ENCODE measurements at regions not wholly inside any gene's neighbourhood (a gene's known extent, or its start where the extent isn't known, plus 50 kb on each side); places are given as distances from the start of the nearest gene placed in this dataset.

- no peak for TF ChIP-seq CTCF (IDR thresholded peaks at IDR 0.05)
- DNase-seq (ENCODE audit: low spot score) (no peak), ATAC-seq (ENCODE audit: low FRiP score) (no peak)
Observed at GRCh38 chr9:81372628-81373191, 316.6 kb downstream of the TLE1 start.

GRCh38 chr9:81371824-81372223 is 317.5 kb downstream of the TLE1 start:
- DNase-seq (ENCODE audit: low spot score) (no peak), ATAC-seq (ENCODE audit: low FRiP score) (no peak)
- no peak for TF ChIP-seq CTCF (IDR thresholded peaks at IDR 0.05)

- no peak for ATAC-seq (ENCODE audit: low FRiP score)
- DNase-seq (ENCODE audit: low spot score), result no peak
- TF ChIP-seq CTCF (IDR thresholded peaks at IDR 0.05), result no peak
Observed at GRCh38 chr9:81370650-81371049, 318.7 kb downstream of the TLE1 start.

GRCh38 chr9:81370096-81370495 is 319.3 kb downstream of the TLE1 start:
- DNase-seq (ENCODE audit: low spot score), result no peak
- no peak for ATAC-seq (ENCODE audit: low FRiP score)
- no peak for TF ChIP-seq CTCF (IDR thresholded peaks at IDR 0.05)

GRCh38 chr9:81369121-81369520 is 320.2 kb downstream of the TLE1 start:
- no peak for DNase-seq (ENCODE audit: low spot score)
- ATAC-seq (ENCODE audit: low FRiP score), result no peak
- no peak for TF ChIP-seq CTCF (IDR thresholded peaks at IDR 0.05)

- ATAC-seq (ENCODE audit: low FRiP score), result no peak
- TF ChIP-seq CTCF (IDR thresholded peaks at IDR 0.05), result no peak
- no peak for DNase-seq (ENCODE audit: low spot score)
Observed at GRCh38 chr9:81363916-81364480, 325.3 kb downstream of the TLE1 start.

GRCh38 chr9:81361296-81361695 is 328.1 kb downstream of the TLE1 start:
- ATAC-seq (ENCODE audit: low FRiP score), result no peak
- no peak for DNase-seq (ENCODE audit: low spot score)
- TF ChIP-seq CTCF (IDR thresholded peaks at IDR 0.05), result no peak
